Left hindlimb (tissue), 1 donor: ENCODE measurements at regions not wholly inside any gene's neighbourhood (a gene's known extent, or its start where the extent isn't known, plus 50 kb on each side); places are given as distances from the start of the nearest gene placed in this dataset.
"Not testable (repeated sequence)": the region's sequence is repeated elsewhere in the genome, so short reads cannot be mapped to it uniquely, and the experiment has no call there.

Source experiments
- DNase-seq: peaks from one replicate; pipeline ENCODE4 v3.0.0-alpha.2; 2018

- DNase-seq, result no peak
Measured at GRCh38 chr16:73142053-73142854, 94.3 kb upstream of the ZFHX3 start.

GRCh38 chr16:73140929-73141328 is 93.0 kb upstream of the ZFHX3 start:
- no peak for DNase-seq

GRCh38 chr16:73131156-73131862 is 83.4 kb upstream of the ZFHX3 start:
- DNase-seq, result no peak

- no peak for DNase-seq
Measured at GRCh38 chr16:73129455-73129854, 81.5 kb upstream of the ZFHX3 start.

GRCh38 chr16:73126525-73126853 is 78.6 kb upstream of the ZFHX3 start:
- no peak for DNase-seq

- DNase-seq, result no peak
Measured at GRCh38 chr16:73125850-73126524, 78.1 kb upstream of the ZFHX3 start.

- DNase-seq, result no peak
Measured at GRCh38 chr16:73124665-73125375, 76.9 kb upstream of the ZFHX3 start.

GRCh38 chr16:73124097-73124652 is 76.2 kb upstream of the ZFHX3 start:
- DNase-seq, result no peak

- peak; percentile 68 for DNase-seq
Measured at GRCh38 chr16:73122604-73123391, 74.9 kb upstream of the ZFHX3 start.

- DNase-seq, result no peak
Measured at GRCh38 chr16:73116576-73116975, 68.6 kb upstream of the ZFHX3 start.

- DNase-seq, result no peak
Measured at GRCh38 chr16:73113336-73113735, 65.4 kb upstream of the ZFHX3 start.

GRCh38 chr16:73108195-73108963 is 60.5 kb upstream of the ZFHX3 start:
- DNase-seq, result no peak

- DNase-seq, result no peak
Measured at GRCh38 chr16:73107371-73107770, 59.4 kb upstream of the ZFHX3 start.

GRCh38 chr16:73106329-73107034 is 58.6 kb upstream of the ZFHX3 start:
- DNase-seq, result no peak

- no peak for DNase-seq
Measured at GRCh38 chr16:73101568-73101967, 53.6 kb upstream of the ZFHX3 start.

- not testable (repeated sequence) for DNase-seq
Measured at GRCh38 chr16:73099601-73100000, 51.7 kb upstream of the ZFHX3 start.
